ENCODE measurements at regions not wholly inside any gene's neighbourhood (a gene's known extent, or its start where the extent isn't known, plus 50 kb on each side); places are given as distances from the start of the nearest gene placed in this dataset.

- H3K36me3 ChIP-seq: no peaks in the 10 kb centered on the region
- intact Hi-C loops (cut with DNase I): loop anchor here in 1 of 10 donors (10.0 kb wide), 1 partner anchor 1573 kb away; no protein-coding TSS in a partner anchor
- no peak for TF ChIP-seq POLR2A (IDR thresholded peaks at IDR 0.05)
- TF ChIP-seq, protein P1, sequence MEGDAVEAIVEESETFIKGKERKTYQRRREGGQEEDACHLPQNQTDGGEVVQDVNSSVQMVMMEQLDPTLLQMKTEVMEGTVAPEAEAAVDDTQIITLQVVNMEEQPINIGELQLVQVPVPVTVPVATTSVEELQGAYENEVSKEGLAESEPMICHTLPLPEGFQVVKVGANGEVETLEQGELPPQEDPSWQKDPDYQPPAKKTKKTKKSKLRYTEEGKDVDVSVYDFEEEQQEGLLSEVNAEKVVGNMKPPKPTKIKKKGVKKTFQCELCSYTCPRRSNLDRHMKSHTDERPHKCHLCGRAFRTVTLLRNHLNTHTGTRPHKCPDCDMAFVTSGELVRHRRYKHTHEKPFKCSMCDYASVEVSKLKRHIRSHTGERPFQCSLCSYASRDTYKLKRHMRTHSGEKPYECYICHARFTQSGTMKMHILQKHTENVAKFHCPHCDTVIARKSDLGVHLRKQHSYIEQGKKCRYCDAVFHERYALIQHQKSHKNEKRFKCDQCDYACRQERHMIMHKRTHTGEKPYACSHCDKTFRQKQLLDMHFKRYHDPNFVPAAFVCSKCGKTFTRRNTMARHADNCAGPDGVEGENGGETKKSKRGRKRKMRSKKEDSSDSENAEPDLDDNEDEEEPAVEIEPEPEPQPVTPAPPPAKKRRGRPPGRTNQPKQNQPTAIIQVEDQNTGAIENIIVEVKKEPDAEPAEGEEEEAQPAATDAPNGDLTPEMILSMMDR (IDR thresholded peaks at IDR 0.05): no peak
- H3K27ac ChIP-seq: no peak overlapping the region
- H3K4me3 ChIP-seq: no peak overlapping the region
- no peaks in the 10 kb centered on the region for H3K4me1 ChIP-seq
- WGBS, 4 donors: 69 to 94% (median 82%) methylated on average over 1 of the region's 1 CpG
- no peak for DNase-seq
- peaks cover 0 to 19% (median 0%) of the 10 kb centered on the region in 9 donors for H3K27me3 ChIP-seq
- no peak for ATAC-seq
- no peaks in the 10 kb centered on the region for H3K9me3 ChIP-seq
These were observed 63.0 kb upstream of the ANKEF1 start for GRCh38 chr20:9971746-9972145.

GRCh38 chr20:9969626-9970025 lies 65.2 kb upstream of the ANKEF1 start:
- Histone ChIP-seq H3K9me3 (no peaks in the 10 kb centered on the region), H3K27me3 (peaks cover 0 to 24% (median 0%) of the 10 kb centered on the region in 9 donors), H3K4me3 (no peak overlapping the region), H3K36me3 (no peaks in the 10 kb centered on the region), H3K27ac (no peak overlapping the region), H3K4me1 (no peaks in the 10 kb centered on the region)
- no peak for TF ChIP-seq POLR2A (IDR thresholded peaks at IDR 0.05)
- TF ChIP-seq, protein P1 (IDR thresholded peaks at IDR 0.05): no peak
- ATAC-seq: no peak
- 67 to 77% (median 72%) methylated on average over 1 of the region's 1 CpG for WGBS, 4 donors
- intact Hi-C loops (cut with DNase I): loop anchor here in 1 of 10 donors (10.0 kb wide), 1 partner anchor 1575 kb away; no protein-coding TSS in a partner anchor
- no peak for DNase-seq

DNA sequence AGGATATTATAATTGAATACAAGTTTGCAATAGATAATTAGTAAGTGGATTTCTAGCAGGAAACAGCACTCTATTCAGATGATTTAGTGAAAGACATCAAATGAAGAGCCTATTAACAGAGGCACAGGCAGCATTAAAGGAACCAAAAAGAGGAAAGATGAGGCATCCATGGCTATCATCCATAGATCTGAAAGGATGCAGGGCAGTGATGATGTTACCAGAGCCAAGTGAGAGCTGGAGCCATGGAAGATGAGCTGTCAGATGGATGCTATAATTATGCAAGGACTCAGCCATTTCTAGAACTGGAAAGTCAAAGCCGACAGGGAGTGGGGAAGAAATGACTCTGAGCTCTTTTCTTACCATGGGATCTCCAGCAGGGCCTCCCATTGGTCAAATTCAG lies 66.8 kb upstream of the ANKEF1 start:
- WGBS, 4 donors: 0 to 82% (median 40%) methylated on average over 1 of the region's 1 CpG
- TF ChIP-seq, protein P1 (IDR thresholded peaks at IDR 0.05): no peak
- no peak for TF ChIP-seq POLR2A (IDR thresholded peaks at IDR 0.05)
- Histone ChIP-seq H3K4me3 (no peak overlapping the region), H3K27ac (no peak overlapping the region), H3K36me3 (no peaks in the 10 kb centered on the region), H3K4me1 (no peaks in the 10 kb centered on the region), H3K9me3 (no peaks in the 10 kb centered on the region), H3K27me3 (peaks cover 0 to 24% (median 0%) of the 10 kb centered on the region in 9 donors)
- intact Hi-C loops (cut with DNase I): no loop called here
- ATAC-seq (no peak), DNase-seq (no peak)

GRCh38 chr20:9966966-9967365 lies 67.8 kb upstream of the ANKEF1 start:
- Histone ChIP-seq H3K4me3 (no peak overlapping the region), H3K36me3 (no peaks in the 10 kb centered on the region), H3K4me1 (no peaks in the 10 kb centered on the region), H3K9me3 (no peaks in the 10 kb centered on the region), H3K27ac (no peak overlapping the region), H3K27me3 (peaks cover 0 to 21% (median 0%) of the 10 kb centered on the region in 9 donors)
- DNase-seq (no peak), ATAC-seq (no peak)
- TF ChIP-seq, protein P1 (IDR thresholded peaks at IDR 0.05): peak in 1 of 12 donors; percentile 19
- no peak for TF ChIP-seq POLR2A (IDR thresholded peaks at IDR 0.05)
- intact Hi-C loops (cut with DNase I): no loop called here
- 38 to 45% (median 40%) methylated on average over 7 of the region's 7 CpGs for WGBS, 4 donors

Measured in heart left ventricle (tissue), 16 donors.